ENCODE measurements at regions not wholly inside any gene's neighbourhood (a gene's known extent, or its start where the extent isn't known, plus 50 kb on each side); places are given as distances from the start of the nearest gene placed in this dataset.

- Histone ChIP-seq H2AFZ (ENCODE audit: low read length) (no peak overlapping the region), H3K4me2 (ENCODE audit: extremely low read depth, insufficient read depth, low read length) (no peak overlapping the region), H3K79me2 (ENCODE audit: control insufficient read depth, insufficient read depth, low read length) (no peaks in the 10 kb centered on the region), H4K20me1 (ENCODE audit: control insufficient read depth, extremely low read depth, insufficient read depth, low read length) (no peaks in the 10 kb centered on the region), H3K4me1 (ENCODE audit: control insufficient read depth, extremely low read depth, insufficient read depth, low read length) (peaks cover 3% of the 10 kb centered on the region), H3K27me3 (ENCODE audit: control insufficient read depth, insufficient read depth, low read length) (no peaks in the 10 kb centered on the region), H3K36me3 (ENCODE audit: control insufficient read depth, insufficient read depth, low read length) (no peaks in the 10 kb centered on the region), H3K27ac (ENCODE audit: insufficient read depth, low read length) (no peak overlapping the region), H3K9me3 (ENCODE audit: control insufficient read depth, insufficient read depth, low read depth, low read length) (no peaks in the 10 kb centered on the region), H3K4me3 (replicated peaks in 1 of 4; ENCODE audit: control extremely low read depth in 1 of 4, insufficient read depth in 1 of 4, low read depth in 3 of 4, low read length in 4 of 4) (no peak overlapping the region), H3K9ac (ENCODE audit: insufficient read depth, low read length) (no peak overlapping the region)
- DNase-seq (ENCODE audit: low read depth in 2 of 2), result no peak
- TF ChIP-seq EZH2 (IDR thresholded peaks at IDR 0.05; ENCODE audit: low read length, missing control alignments), result no peak
- TF ChIP-seq, protein P1, sequence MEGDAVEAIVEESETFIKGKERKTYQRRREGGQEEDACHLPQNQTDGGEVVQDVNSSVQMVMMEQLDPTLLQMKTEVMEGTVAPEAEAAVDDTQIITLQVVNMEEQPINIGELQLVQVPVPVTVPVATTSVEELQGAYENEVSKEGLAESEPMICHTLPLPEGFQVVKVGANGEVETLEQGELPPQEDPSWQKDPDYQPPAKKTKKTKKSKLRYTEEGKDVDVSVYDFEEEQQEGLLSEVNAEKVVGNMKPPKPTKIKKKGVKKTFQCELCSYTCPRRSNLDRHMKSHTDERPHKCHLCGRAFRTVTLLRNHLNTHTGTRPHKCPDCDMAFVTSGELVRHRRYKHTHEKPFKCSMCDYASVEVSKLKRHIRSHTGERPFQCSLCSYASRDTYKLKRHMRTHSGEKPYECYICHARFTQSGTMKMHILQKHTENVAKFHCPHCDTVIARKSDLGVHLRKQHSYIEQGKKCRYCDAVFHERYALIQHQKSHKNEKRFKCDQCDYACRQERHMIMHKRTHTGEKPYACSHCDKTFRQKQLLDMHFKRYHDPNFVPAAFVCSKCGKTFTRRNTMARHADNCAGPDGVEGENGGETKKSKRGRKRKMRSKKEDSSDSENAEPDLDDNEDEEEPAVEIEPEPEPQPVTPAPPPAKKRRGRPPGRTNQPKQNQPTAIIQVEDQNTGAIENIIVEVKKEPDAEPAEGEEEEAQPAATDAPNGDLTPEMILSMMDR (conservative IDR thresholded peaks at IDR 0.05 in 1 of 2, IDR thresholded peaks at IDR 0.05 in 1 of 2; ENCODE audit: low read depth in 1 of 2, low read length in 2 of 2), result no peak
These were observed 225.9 kb downstream of the COG6 start for GRCh38 chr13:39881383-39881782.

GRCh38 chr13:39881887-39882286 lies 226.4 kb downstream of the COG6 start:
- Histone ChIP-seq H3K4me1 (ENCODE audit: control insufficient read depth, extremely low read depth, insufficient read depth, low read length) (peaks cover under 1% of the 10 kb centered on the region), H3K36me3 (ENCODE audit: control insufficient read depth, insufficient read depth, low read length) (no peaks in the 10 kb centered on the region), H3K79me2 (ENCODE audit: control insufficient read depth, insufficient read depth, low read length) (no peaks in the 10 kb centered on the region), H3K4me3 (replicated peaks in 1 of 4; ENCODE audit: control extremely low read depth in 1 of 4, insufficient read depth in 1 of 4, low read depth in 3 of 4, low read length in 4 of 4) (no peak overlapping the region), H3K9ac (ENCODE audit: insufficient read depth, low read length) (no peak overlapping the region), H2AFZ (ENCODE audit: low read length) (no peak overlapping the region), H3K27me3 (ENCODE audit: control insufficient read depth, insufficient read depth, low read length) (no peaks in the 10 kb centered on the region), H4K20me1 (ENCODE audit: control insufficient read depth, extremely low read depth, insufficient read depth, low read length) (no peaks in the 10 kb centered on the region), H3K9me3 (ENCODE audit: control insufficient read depth, insufficient read depth, low read depth, low read length) (no peaks in the 10 kb centered on the region), H3K4me2 (ENCODE audit: extremely low read depth, insufficient read depth, low read length) (no peak overlapping the region), H3K27ac (ENCODE audit: insufficient read depth, low read length) (no peak overlapping the region)
- TF ChIP-seq EZH2 (IDR thresholded peaks at IDR 0.05; ENCODE audit: low read length, missing control alignments), result no peak
- TF ChIP-seq, protein P1 (conservative IDR thresholded peaks at IDR 0.05 in 1 of 2, IDR thresholded peaks at IDR 0.05 in 1 of 2; ENCODE audit: low read depth in 1 of 2, low read length in 2 of 2), result no peak
- DNase-seq (ENCODE audit: low read depth in 2 of 2), result no peak

DNA sequence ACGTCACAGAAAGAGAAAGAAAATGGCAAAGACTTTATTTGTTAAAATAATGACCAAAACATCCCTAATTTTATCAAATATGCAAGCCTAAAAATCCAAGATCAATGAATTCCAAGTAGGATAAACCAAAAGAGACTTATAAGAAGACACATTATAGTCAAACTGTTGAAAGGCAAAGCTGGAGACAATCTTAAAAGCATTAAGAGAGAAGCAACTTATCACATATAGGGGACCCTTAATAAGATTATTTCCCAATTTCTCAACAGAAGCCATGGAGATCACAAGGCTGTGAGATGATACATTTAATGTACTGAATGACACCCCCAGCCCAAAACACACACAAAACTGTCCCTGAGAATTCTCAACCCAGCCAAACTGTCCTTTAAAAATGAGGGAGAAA lies 228.7 kb downstream of the COG6 start:
- no peak overlapping the region for H3K9ac ChIP-seq (ENCODE audit: insufficient read depth, low read length)
- H3K27ac ChIP-seq (ENCODE audit: insufficient read depth, low read length), result no peak overlapping the region
- no peak overlapping the region for H2AFZ ChIP-seq (ENCODE audit: low read length)
- TF ChIP-seq, protein P1 (conservative IDR thresholded peaks at IDR 0.05 in 1 of 2, IDR thresholded peaks at IDR 0.05 in 1 of 2; ENCODE audit: low read depth in 1 of 2, low read length in 2 of 2), result no peak
- no peak for TF ChIP-seq EZH2 (IDR thresholded peaks at IDR 0.05; ENCODE audit: low read length, missing control alignments)
- H3K9me3 ChIP-seq (ENCODE audit: control insufficient read depth, insufficient read depth, low read depth, low read length), result no peaks in the 10 kb centered on the region
- no peaks in the 10 kb centered on the region for H3K36me3 ChIP-seq (ENCODE audit: control insufficient read depth, insufficient read depth, low read length)
- H3K4me1 ChIP-seq (ENCODE audit: control insufficient read depth, extremely low read depth, insufficient read depth, low read length), result no peaks in the 10 kb centered on the region
- H3K4me2 ChIP-seq (ENCODE audit: extremely low read depth, insufficient read depth, low read length), result no peak overlapping the region
- no peak for DNase-seq (ENCODE audit: low read depth in 2 of 2)
- no peak overlapping the region for H3K4me3 ChIP-seq (replicated peaks in 1 of 4; ENCODE audit: control extremely low read depth in 1 of 4, insufficient read depth in 1 of 4, low read depth in 3 of 4, low read length in 4 of 4)
- H3K79me2 ChIP-seq (ENCODE audit: control insufficient read depth, insufficient read depth, low read length), result no peaks in the 10 kb centered on the region
- no peaks in the 10 kb centered on the region for H3K27me3 ChIP-seq (ENCODE audit: control insufficient read depth, insufficient read depth, low read length)
- no peaks in the 10 kb centered on the region for H4K20me1 ChIP-seq (ENCODE audit: control insufficient read depth, extremely low read depth, insufficient read depth, low read length)

Data from fibroblast of lung (primary cell).